Caki2 (cell line): ENCODE measurements at regions not wholly inside any gene's neighbourhood (a gene's known extent, or its start where the extent isn't known, plus 50 kb on each side); places are given as distances from the start of the nearest gene placed in this dataset.
A peak's percentile ranks its signal among the peaks of the same experiment; 100 is the strongest.
"Not testable (repeated sequence)": the region's sequence is repeated elsewhere in the genome, so short reads cannot be mapped to it uniquely, and the experiment has no call there.

Experiments used
- DNase-seq: peaks from one replicate; pipeline ENCODE4 v3.0.0-alpha.2; 2015; ENCODE audit warnings: low read depth
- in situ Hi-C: cut with HindIII; loops from 2 replicates; pipeline ENCODE4 v1.10.0; 2016; ENCODE audit warnings: low sequenced_read_pairs, low pct_unique_long_range_greater_than_20kb, mixed read lengths

DNA sequence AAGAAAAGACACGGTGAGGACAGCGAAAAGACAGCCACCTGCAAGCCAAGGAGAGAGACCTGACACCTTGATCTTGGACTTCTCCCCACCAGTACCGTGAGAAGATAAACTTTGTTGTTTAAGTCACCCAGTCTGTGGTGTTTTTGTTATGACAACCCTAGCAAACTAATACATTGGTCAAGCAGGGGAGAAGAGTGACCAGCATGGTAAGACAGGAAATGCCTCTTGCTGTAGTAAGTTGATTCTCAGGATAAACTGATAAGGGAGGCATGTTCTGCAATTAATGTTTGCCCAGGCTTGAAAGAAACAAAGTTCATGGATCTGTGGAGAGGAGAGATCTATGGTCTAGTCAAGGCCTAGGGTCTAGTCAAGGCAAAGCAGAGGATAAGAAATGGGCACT is 801.2 kb downstream of the MAT2B start:
- in situ Hi-C loops = no loop called here
- no peak for DNase-seq

- in situ Hi-C loops = no loop called here
- DNase-seq = no peak
These were observed 807.4 kb downstream of the MAT2B start for GRCh38 chr5:164312801-164313200.

GRCh38 chr5:164317676-164318075 is 812.3 kb downstream of the MAT2B start:
- in situ Hi-C loops = no loop called here
- no peak for DNase-seq

GRCh38 chr5:164319161-164319560 is 813.7 kb downstream of the MAT2B start:
- DNase-seq = no peak
- in situ Hi-C loops = no loop called here

DNA sequence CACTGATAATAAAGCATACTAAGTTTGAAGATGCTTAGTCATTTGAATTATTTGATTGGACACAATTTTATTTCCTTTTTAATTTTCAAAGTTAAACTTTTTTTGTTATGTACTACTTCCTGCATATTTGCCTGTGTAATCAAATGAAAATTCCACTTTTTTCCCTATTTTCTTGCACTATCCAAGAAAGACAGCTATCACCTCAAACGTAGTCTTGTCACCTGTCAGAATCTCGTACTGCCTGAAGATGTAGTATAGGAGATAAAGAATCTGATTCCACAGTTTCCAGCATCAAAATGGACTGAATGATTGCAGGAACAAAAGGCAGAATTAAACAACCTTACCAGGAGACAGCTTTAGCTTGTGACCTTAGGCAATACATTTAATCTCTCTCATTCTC is 818.8 kb downstream of the MAT2B start:
- in situ Hi-C loops = no loop called here
- no peak for DNase-seq

DNA sequence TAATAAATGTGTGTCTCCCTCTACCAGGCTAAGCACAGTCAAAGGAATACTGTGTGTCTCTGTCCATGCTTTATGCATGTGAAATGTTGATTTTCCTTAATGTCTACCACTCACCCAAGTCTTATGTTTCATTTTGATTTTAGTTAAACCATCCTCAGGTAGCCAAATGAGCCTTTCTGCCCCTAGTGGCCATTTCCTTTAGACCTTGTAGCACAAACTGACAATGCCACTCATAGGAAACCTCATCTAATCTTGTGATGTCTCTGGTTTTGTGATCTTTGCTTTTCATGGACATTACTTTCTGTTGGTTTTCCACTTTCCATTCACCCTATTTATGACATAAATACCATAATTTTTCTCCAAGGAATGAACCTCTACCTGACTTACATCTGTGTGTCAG is 820.8 kb downstream of the MAT2B start:
- in situ Hi-C loops = no loop called here
- DNase-seq = no peak

DNA sequence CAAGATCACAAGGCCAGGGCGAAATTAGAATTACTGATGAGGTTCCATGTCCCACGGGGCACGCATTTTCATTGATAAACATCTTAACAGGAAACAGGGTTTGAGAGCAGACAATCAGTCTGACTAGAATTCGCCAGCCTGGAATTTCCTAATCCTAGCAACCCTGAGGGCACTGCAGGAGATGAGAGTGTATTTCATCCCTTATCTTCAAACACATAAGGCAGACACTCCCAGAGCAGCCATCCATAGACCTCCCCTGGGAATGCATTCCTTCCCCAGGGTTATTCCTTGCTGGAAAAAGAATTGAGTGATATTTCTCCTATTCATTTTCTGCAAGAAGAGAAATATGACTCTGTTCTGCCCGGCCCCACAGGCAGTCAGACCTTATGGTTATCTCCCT is 821.7 kb downstream of the MAT2B start:
- DNase-seq = peak; percentile 10
- in situ Hi-C loops = not testable (repeated sequence)

- in situ Hi-C loops = no loop called here
- no peak for DNase-seq
These were observed 827.2 kb downstream of the MAT2B start for GRCh38 chr5:164332349-164333196.

DNA sequence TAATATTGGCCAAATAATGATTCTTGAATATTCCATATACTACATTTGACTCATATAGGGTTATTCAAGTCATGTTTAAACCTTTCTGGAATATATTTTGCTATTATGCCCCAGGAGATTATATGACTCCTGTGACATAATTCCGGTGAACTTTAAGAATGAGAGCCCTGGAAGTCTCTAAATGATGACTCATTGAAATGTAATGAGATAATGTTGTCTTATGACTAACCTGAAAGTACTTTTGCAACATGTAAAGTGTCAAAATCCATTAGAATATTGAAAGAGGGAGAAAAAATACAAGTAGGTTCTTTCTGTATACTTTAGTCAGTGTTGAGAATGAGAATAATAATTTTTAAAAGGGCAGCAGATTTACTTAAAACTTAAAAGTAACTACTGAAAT is 830.4 kb downstream of the MAT2B start:
- in situ Hi-C loops = no loop called here
- DNase-seq = peak; percentile 37

GRCh38 chr5:164336276-164336675 is 830.9 kb downstream of the MAT2B start:
- in situ Hi-C loops = no loop called here
- DNase-seq = no peak

DNA sequence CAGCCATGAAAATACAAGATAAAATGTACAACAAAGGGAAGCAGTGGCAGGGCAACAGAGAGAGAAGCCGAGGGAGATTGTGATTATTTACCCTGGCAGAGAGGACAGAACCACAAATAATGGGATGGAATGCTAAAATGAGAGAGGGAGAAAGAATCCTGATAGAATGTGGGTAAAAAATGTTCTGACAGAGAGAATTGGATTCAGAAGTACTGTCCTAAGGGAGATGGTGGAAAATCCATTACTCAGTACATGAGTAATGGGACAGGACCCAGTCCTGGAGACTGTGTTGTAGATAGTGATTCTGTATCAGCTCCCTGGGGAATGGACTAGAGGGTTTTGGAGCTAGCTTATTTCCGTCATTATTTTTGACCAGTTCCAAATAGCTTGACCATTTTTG is 831.5 kb downstream of the MAT2B start:
- in situ Hi-C loops = no loop called here
- DNase-seq = no peak

- DNase-seq = no peak
- in situ Hi-C loops = no loop called here
These were observed 835.7 kb downstream of the MAT2B start for GRCh38 chr5:164341056-164341619.

DNA sequence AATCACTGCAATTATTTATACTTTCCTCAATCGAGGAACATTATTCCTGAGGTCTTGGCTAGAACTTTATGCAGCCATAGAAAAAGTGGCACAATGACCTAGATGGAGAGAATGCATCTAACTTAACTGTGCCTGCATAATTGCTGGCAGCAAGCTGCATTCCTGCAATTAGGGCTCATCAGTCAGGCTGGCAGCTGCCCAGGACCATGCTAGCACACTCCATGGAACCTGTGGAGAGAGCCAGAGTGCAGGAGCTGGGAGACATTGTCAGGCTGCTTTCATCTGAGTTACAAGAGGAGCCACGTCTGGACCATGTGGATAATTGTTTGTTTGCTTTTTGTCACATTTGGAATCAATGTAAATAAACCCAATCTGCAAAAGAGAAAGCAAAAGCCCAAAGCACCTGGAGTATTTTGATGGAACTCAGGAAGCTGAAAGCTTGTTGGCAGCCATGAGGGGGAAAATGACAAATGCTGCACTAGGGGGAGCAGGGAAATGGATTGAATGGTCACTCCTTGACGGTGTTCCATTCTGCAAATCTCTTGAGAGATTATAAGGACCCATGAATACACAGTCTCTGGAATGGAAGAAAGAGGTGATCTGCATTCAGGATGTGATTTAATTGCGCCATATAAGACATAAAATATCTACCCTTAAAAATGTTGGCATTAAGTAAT is 839.9 kb downstream of the MAT2B start:
- in situ Hi-C loops = no loop called here
- DNase-seq = no peak

- DNase-seq = no peak
- in situ Hi-C loops = no loop called here
These were observed 840.4 kb downstream of the MAT2B start for GRCh38 chr5:164345853-164346252.

- in situ Hi-C loops = no loop called here
- no peak for DNase-seq
These were observed 841.6 kb downstream of the MAT2B start for GRCh38 chr5:164346785-164347630.

- in situ Hi-C loops = no loop called here
- DNase-seq = no peak
These were observed 844.8 kb downstream of the MAT2B start for GRCh38 chr5:164350236-164350635.

DNA sequence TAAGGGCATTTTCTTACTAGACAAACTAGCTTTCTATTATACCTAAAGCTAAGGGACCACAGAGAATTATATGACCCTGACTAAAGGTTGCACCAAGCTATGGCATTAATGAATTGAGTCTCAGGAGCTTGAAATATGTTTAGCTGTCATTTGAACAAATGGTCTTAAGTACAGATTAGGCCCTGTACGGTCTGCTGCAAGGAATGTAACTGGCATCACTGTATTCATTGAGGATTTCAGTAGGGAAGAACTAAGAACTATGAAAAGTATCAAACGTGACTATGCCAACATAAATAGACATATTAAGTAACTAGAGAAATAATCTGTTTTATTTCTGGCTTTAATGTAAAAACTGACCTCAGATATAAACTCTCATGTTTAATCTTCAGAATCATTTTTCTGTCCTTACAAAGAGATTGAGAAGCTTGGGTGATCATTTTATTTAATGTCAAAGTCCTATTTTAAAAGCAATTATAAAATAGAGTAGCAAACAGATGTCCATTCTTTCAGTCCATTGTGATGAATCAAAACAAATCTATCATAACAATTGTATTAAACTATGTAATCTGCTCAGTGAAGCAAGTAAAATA is 845.9 kb downstream of the MAT2B start:
- no peak for DNase-seq
- in situ Hi-C loops = no loop called here

DNA sequence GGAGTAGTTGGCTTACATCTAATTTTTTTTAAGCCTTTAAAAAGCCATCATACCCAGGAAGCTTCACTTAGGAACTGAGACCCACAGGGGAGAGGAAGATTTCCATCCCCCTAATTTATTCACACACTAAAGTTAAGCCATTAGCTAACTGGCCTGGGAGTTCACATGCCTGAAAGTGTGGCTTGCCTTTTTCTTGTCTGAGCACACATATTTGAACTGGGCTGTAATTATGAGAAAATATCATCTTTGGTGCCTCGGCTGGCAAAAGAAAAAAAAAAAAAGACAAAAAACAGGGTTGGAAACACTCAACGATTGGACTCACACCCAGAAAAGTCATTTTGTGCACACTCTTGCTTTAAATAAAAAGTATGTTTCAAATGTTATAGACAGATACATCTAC is 847.3 kb downstream of the MAT2B start:
- in situ Hi-C loops = no loop called here
- no peak for DNase-seq
